Neural progenitor cell (in vitro differentiated cells): ENCODE measurements at regions not wholly inside any gene's neighbourhood (a gene's known extent, or its start where the extent isn't known, plus 50 kb on each side); places are given as distances from the start of the nearest gene placed in this dataset.
"Not testable (repeated sequence)": the region's sequence is repeated elsewhere in the genome, so short reads cannot be mapped to it uniquely, and the experiment has no call there.

ENCODE experiments used
- CTCF ChIP-seq: fragments of 200-600 bp; sonication (generic); IDR thresholded peaks from 2 replicates; pipeline ENCODE4 v1.5.1; 2017; ENCODE audit warnings: antibody characterized with exemption, mild to moderate bottlenecking
- EZH2phosphoT487 ChIP-seq: fragments of 200-600 bp; sonication (generic); IDR thresholded peaks from 2 replicates; pipeline ENCODE4 v1.6.1; 2017; ENCODE audit warnings: antibody characterized with exemption

DNA sequence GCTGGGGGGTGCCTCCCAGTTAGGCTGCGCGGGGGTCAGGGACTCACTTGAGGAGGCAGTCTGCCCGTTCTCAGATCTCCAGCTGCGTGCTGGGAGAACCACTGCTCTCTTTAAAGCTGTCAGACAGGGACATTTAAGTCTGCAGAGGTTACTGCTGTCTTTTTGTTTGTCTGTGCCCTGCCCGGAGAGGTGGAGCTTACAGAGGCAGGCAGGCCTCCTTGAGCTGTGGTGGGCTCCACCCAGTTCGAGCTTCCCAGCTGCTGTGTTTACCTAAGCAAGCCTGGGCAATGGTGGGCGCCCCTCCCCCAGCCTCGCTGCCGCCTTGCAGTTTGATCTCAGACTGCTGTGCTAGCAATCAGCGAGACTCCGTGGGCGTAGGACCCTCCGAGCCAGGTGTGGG, 584.2 kb upstream of the SLC39A10 start:
- TF ChIP-seq CTCF, EZH2phosphoT487: not testable (repeated sequence)
